GM19239 (cell line): ENCODE measurements at regions not wholly inside any gene's neighbourhood (a gene's known extent, or its start where the extent isn't known, plus 50 kb on each side); places are given as distances from the start of the nearest gene placed in this dataset.
A peak's percentile ranks its signal among the peaks of the same experiment; 100 is the strongest.

ENCODE experiments used
- DNase-seq: peaks from one replicate; pipeline ENCODE4 v3.0.0; 2011; ENCODE audit warnings: low spot score; ENCODE audit not compliant: insufficient read length
- FAIRE-seq: peaks from 2 replicates; lab custom pipeline; 2011; peaks lifted over from hg19 to GRCh38; lab: Jason Lieb, UNC

DNA sequence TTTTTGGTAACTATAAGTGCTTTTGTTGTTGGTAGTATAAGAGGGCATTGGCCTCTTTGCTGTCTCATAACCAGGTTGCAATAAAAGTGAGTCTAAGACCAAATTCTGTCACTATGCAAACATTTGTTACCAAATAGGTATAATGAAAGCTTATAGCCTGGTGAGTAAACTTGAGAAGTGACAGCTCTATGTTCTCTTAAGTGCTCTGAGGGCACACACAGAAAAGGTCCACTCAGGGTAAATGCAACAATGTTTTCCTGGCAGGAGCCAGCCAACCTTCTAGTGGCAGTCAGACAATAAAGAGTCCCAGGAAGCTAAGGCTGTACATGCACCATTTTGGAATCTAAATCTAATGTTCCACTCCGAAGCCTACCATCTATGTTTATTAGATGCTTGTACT is 262.1 kb upstream of the TGFBR2 start:
- no peak for FAIRE-seq
- DNase-seq = no peak

DNA sequence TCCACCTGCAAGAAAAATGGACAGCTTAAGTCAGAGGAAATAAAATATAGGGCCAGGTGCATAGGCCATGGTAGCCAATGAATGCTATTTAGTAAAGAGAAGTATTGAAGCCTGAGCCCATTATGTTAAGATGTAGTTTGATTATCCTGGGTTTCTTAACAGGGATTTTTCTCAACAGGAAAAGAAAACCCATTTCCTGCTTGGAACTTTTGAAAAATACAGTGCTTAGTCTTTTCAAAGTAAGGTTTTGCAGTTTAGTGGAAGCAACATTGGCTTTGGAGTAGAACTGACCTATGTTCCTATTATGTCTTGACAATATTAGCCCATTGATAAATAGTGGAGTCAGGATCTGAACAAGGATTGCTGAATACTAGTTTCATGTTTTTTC is 259.5 kb upstream of the TGFBR2 start:
- DNase-seq (no peak), FAIRE-seq (no peak)

DNA sequence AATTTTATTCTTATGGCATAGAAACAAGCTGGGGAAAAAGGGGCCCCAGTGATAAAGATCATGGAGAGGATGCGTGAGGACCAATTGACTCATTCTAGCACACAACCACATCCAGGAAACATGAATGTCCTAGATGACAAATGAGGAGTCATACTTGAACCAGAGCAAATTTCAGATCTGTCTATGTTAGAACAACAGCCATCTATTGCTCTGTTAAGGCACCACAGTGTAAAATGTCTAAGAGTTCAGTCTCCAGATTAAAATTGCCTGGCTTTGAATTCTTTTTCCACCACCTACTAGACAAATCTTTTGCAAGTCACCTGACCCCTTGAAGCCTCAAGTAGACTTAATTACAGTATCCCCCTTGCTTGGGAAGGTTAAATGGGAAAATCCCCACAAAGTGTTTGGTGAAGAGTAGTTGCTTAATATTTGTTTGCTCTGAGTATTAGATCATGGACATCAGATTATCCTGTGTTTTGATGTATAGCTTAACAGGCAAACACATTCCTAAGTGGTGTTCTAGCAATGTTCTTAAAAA is 258.7 kb upstream of the TGFBR2 start:
- FAIRE-seq (no peak), DNase-seq (no peak)

DNA sequence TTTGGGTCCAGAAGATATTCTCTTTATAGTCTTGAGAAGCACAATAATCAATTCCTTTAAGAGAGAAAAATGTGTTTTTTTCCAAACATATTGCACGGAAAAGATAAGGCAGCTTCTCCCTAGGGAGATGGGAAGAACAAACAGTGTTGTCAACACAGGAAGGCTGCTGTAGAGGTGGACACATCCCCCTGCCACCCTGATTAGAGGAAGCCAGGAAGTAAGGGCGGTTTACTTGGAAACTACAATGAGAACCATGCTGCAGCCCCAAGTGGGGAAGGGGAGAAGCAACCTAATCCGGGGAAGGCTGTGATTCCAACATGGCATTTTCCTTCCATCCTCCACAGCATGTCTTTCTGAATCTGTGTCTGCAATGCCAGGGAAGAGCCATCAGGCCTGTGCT is 256.9 kb upstream of the TGFBR2 start:
- no peak for FAIRE-seq
- DNase-seq = no peak

DNA sequence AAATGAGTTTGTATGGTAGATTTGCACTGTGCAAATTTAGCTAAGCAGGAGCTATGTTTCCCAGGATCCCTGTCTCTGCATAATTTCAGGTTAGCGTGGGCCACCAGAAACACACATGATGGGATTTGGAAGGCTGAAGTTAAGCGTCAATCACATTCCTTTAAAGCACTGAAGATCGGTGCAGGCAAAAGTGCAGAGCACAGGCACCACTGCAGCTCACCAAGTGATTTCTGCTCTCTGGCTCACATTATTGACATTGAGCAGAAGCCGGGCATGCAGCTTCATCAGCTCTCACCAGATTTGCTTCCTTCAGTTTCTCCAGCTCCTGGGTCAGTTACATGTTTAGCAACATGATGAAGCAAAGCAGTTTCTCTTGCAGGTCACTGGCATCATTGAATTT is 256.4 kb upstream of the TGFBR2 start:
- FAIRE-seq (no peak), DNase-seq (no peak)

- DNase-seq (no peak), FAIRE-seq (no peak)
These were observed 255.5 kb upstream of the TGFBR2 start for GRCh38 chr3:30350901-30351300.

- no peak for FAIRE-seq
- no peak for DNase-seq
These were observed 253.7 kb upstream of the TGFBR2 start for GRCh38 chr3:30352410-30353318.

DNA sequence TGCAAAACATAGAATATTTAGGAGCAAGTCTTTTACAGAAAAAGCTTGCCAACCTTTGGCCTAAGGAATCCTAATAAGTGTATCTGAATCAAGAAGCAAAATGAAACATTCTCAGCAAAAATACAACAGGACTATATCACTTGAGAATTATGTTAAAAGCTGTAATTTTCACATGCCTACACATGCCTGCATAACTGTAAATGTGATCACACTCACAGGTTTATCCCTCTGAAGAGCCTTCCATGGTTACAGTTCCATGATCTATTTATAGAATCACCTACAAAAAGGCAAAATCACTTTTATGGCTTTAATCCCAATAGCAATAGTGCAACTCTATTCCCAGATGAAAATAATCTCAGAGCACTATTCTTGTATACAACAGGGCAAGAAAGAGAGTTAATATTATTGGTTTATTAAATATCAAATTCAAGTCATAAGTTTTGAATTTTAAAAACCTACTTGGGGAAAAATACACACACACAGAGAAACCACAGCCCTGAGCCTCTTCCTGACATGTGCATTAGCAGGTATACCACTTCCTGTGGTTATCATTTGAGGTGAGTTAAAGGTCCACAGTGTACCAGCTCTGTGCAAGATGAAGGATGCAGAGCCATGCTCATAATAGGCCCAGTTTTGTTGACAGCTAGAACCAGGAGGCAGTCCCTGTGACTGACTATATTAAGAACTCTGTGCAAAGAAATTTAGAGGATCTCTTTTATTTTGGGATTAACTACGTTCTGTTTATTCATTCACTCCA is 252.5 kb upstream of the TGFBR2 start:
- FAIRE-seq (no peak), DNase-seq (no peak)

DNA sequence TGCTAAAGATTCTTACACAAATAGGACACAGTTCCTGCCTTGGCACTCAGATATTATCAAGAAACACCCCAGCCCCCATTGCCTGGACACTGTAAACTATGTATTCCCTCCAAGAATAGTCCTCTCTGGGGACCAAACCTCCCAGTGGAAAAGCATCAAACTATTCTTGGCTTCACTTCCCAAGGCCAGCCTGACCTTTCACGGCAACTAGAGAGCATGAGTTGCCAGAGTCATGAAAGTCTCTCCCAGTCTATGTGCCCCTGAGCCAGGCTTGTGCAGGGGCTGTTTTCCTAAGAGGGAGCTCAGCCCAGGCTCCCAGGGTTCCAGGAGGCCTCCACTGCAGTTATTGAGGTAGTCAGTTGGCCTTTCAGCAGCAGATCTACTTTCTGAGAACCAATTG is 251.9 kb upstream of the TGFBR2 start:
- FAIRE-seq (no peak), DNase-seq (no peak)

DNA sequence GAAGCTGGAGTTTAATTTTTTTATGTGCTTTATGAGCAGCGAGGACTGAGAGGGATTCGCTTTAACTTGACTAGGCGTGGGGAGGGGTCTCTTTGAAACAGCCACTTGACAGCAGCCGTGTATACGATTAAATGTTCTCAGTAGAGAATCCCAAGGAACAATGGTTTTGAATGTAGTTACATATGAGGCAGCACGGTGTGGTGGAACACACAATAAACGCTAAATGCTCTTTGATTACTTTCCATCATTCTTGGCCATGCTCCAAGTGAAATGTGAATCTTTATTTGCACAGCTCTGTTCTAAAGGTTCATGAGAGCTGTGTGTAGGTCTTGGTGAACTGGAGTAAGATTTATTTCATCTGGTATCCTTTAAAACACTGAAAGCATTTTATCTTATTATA is 251.4 kb upstream of the TGFBR2 start:
- FAIRE-seq (no peak), DNase-seq (no peak)

GRCh38 chr3:30355622-30356021 is 250.8 kb upstream of the TGFBR2 start:
- peak; percentile 42 for FAIRE-seq
- no peak for DNase-seq

GRCh38 chr3:30356866-30357753 is 249.3 kb upstream of the TGFBR2 start:
- DNase-seq = no peak
- no peak for FAIRE-seq

DNA sequence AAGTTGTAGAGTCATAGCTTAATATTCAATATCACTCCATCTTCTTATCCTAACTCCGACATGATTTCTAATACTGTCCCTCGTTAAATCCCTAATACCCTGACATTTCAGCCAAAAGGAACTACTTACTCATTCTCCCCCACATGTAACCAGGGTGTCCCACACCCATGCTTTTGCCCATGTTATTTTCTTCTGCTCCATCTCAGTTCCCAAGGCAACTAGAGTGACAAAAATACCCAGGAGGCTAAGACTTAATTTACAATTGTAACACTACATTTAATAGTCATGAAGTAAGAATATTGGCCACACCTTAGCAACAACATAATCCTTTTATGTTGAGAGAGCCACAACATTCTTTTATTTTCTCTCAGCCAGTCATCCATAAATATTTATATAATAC is 248.5 kb upstream of the TGFBR2 start:
- FAIRE-seq (no peak), DNase-seq (no peak)

- no peak for FAIRE-seq
These were observed 247.5 kb upstream of the TGFBR2 start for GRCh38 chr3:30358871-30359270.

DNA sequence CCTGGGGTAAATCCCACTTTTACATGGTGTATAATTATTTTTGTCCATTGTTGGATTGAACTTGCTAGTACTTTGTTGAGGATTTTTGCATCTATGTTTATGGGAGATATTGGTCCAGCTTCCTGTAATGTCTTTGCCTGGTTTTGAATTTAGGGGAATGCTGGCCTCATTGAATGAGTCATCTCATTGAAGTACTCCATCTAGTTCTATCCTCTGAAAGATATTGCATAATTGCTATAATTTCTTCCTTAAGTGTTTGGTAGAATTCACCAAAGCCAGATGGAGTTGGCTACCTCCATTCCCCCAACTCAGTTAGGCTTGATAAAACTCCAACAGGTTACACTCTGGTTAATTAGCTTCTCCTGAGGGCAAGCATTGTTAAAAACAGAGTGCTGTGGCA is 237.4 kb upstream of the TGFBR2 start:
- DNase-seq (no peak), FAIRE-seq (no peak)

More at GRCh38 chr3:30358871-30359270, 247.5 kb upstream of the TGFBR2 start:
- no peak for DNase-seq

DNA sequence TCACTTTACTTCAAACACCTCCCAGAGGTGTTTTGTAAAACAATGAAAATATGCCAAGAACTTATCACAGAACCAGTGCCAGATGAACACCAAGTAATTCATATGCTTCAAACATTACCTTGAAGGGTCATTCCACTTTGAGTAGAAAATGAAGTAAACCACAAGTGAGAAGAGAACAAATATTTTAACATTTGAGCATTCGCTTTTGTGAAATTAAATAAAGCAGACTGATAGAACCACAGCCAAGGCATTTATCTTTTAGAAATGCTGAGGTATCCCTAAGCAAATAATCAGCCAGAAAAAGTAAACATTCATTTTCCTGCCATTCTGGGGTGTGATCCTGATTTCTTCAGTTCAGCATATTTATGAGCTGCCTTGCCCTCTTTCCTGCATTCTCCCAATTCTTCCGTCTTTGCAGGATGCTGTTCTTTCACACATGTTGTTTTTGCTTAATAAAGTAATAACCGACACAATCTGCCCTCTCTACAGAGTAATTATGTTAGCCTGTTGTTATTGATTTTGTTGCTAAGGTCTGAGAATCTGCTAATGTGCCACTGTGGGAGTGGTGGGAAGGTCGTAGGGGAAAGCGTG is 235.6 kb upstream of the TGFBR2 start:
- no peak for FAIRE-seq
- no peak for DNase-seq

DNA sequence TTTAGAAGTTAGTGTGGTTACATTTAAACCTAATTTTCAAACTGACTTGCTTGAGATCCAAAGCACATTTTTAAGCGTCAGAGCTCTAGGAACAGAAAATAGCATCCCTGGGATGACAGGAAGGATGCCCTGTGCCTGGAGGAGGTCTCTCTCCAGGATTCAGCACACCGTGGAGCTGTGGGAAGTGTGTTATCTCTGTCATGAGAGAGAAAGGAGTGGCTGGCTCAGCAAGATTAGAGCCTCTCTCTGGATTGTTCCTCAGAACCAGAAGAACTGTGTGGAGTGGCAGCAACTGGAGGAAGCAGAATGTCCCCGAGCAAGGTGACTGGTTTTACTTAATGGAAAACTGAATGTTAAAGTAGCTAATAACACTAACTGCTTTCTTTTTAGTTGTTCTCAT is 233.6 kb upstream of the TGFBR2 start:
- FAIRE-seq (no peak), DNase-seq (no peak)

- no peak for FAIRE-seq
- no peak for DNase-seq
These were observed 221.8 kb upstream of the TGFBR2 start for GRCh38 chr3:30384546-30385072.

DNA sequence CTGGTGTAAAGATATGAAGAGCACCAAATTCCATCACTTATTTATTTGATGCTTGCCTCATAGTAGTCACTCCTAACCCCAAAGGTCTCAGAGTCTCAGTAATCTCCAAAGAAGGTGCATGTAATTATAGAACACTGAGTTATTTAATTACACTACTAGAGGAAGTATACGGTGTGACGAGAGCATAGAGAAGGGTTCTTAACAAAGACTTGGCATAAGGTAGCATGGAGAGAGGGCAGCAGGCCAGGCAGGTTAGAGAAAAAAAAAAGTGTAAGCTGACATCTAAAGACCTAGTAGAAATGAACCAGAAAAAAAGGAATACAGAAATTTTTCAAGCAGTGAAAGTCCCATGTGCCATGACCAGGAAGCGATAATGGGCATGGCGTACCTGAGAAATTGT is 213.3 kb upstream of the TGFBR2 start:
- FAIRE-seq (no peak), DNase-seq (no peak)

GRCh38 chr3:30397030-30397429 is 209.4 kb upstream of the TGFBR2 start:
- FAIRE-seq (no peak), DNase-seq (no peak)
